ENCODE measurements at regions not wholly inside any gene's neighbourhood (a gene's known extent, or its start where the extent isn't known, plus 50 kb on each side); places are given as distances from the start of the nearest gene placed in this dataset.
A peak's percentile ranks its signal among the peaks of the same experiment; 100 is the strongest.

- no peak for TF ChIP-seq SSRP1 (CRISPR knock-in tag; IDR thresholded peaks at IDR 0.05)
- TF ChIP-seq ZC3H13 (CRISPR knock-in tag; IDR thresholded peaks at IDR 0.05), result 0 out of 2 replicates have a peak, but pooled peaks have one; percentile 50
- peak; percentile 27; the same call in 1 of the 2 replicates for TF ChIP-seq GABPB1 (CRISPR knock-in tag; IDR thresholded peaks at IDR 0.05)
- TF ChIP-seq ZSCAN22 (CRISPR knock-in tag; IDR thresholded peaks at IDR 0.05), result no peak
- TF ChIP-seq ADNP (CRISPR knock-in tag; IDR thresholded peaks at IDR 0.05), result no peak
- no peak for TF ChIP-seq RFX3 (CRISPR knock-in tag; IDR thresholded peaks at IDR 0.05)
- no peak for TF ChIP-seq BCLAF1 (IDR thresholded peaks at IDR 0.05)
- TF ChIP-seq MYC (CRISPR knock-in tag; IDR thresholded peaks at IDR 0.05; ENCODE audit: borderline replicate concordance), result no peak; the same call in 1 of the 2 replicates
- peak; percentile 84 for TF ChIP-seq POGZ (CRISPR knock-in tag; IDR thresholded peaks at IDR 0.05)
- peak in 1 of 2 experiments; percentile 23; a peak in 1 of 4 replicates for TF ChIP-seq ATF4 (CRISPR knock-in tag; IDR thresholded peaks at IDR 0.05)
- TF ChIP-seq ZNF501 (CRISPR knock-in tag; IDR thresholded peaks at IDR 0.05), result peak; percentile 69
- TF ChIP-seq ZBTB46 (CRISPR knock-in tag; IDR thresholded peaks at IDR 0.05; ENCODE audit: borderline replicate concordance), result no peak
- peak; percentile 42; the same call in 1 of the 2 replicates for TF ChIP-seq FOXP1 (IDR thresholded peaks at IDR 0.05)
- peak; percentile 97 for TF ChIP-seq FOXP1 (CRISPR knock-in tag; IDR thresholded peaks at IDR 0.05)
- TF ChIP-seq ZNF180 (CRISPR knock-in tag; IDR thresholded peaks at IDR 0.05; ENCODE audit: borderline replicate concordance, low read depth), result no peak
- no peak for TF ChIP-seq AKNA (CRISPR knock-in tag; IDR thresholded peaks at IDR 0.05; ENCODE audit: borderline replicate concordance)
- TF ChIP-seq ZNF749 (CRISPR knock-in tag; IDR thresholded peaks at IDR 0.05; ENCODE audit: borderline replicate concordance), result no peak
- no peak for TF ChIP-seq LCORL (IDR thresholded peaks at IDR 0.05)
- TF ChIP-seq LCORL (CRISPR knock-in tag; IDR thresholded peaks at IDR 0.05), result peak; percentile 64; the same call in 1 of the 2 replicates
- 0 out of 2 replicates have a peak, but pooled peaks have one; percentile 21 for TF ChIP-seq BRD4 (CRISPR knock-in tag; IDR thresholded peaks at IDR 0.05)
These were observed 557.7 kb downstream of the RAB28 start (continued) for GRCh38 chr4:12926189-12927066.

All from HepG2 (cell line).